NCI-H524 treated with DMSO at 0.1 percent for 48 hours (cell line): ENCODE measurements at regions not wholly inside any gene's neighbourhood (a gene's known extent, or its start where the extent isn't known, plus 50 kb on each side); places are given as distances from the start of the nearest gene placed in this dataset.

Source experiments
- DNase-seq: peaks from one replicate; lab custom pipeline; 2025; lab: John Stamatoyannopoulos, UW

DNA sequence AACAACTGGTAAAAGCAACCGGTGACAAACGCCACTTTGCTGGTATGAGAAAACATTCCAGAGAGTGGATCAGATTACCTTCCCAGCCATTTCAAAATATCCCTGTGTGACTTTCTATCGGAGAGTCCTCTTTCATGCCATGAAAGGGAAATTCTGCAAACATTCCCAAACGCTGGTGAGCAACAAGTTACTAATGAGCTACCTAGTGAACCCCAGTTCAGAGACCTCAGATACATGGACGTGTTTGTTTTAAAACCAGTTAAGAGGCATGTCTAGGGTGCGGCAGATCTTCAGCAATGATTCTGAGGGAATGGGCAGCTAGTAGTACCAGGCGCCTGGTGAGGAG, 418.2 kb upstream of the NR2F2 start:
- no peak for DNase-seq

- DNase-seq = no peak
These were observed 417.8 kb upstream of the NR2F2 start for GRCh38 chr15:95912728-95913127.

GRCh38 chr15:95916568-95916967, 413.9 kb upstream of the NR2F2 start:
- DNase-seq = no peak

GRCh38 chr15:95918525-95918924, 412.0 kb upstream of the NR2F2 start:
- no peak for DNase-seq

DNA sequence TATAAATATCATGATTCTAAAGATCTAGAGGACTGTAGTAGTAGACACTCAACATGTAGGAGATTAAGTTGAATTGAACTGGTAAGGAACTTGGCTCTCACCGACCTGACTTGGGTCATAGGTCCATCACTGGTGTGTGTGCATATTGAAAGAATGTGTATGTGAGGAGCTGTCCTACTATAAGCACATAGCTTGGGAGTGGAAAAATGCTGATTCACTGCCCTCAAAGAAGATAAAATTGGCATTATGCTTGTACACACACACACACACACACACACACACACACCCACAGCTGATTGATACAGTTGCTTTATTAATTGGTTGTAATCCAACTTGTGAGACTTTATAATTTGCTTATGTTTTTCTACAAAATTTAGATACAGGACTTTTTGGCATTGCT, 411.0 kb upstream of the NR2F2 start:
- no peak for DNase-seq

- DNase-seq = no peak
These were observed 409.1 kb upstream of the NR2F2 start for GRCh38 chr15:95921404-95921803.

DNA sequence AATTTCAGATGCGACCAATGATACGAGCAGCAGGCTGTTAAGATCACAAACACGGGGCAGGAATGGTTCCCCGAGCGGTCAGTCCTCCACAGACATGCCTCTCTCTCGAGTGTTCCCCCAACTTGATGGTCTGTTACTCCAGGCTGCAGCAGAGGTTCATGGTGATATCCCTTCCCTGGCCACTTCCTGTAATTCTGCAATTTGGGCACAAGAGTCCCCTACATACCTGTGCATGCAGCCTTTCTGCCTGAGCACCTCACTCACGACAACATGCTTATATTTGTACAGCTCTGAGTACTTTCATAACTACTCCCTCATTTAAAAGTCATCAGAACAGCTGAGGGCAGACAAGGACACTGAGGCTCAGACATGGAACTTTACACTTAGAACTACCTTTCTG, 408.1 kb upstream of the NR2F2 start:
- DNase-seq = no peak

DNA sequence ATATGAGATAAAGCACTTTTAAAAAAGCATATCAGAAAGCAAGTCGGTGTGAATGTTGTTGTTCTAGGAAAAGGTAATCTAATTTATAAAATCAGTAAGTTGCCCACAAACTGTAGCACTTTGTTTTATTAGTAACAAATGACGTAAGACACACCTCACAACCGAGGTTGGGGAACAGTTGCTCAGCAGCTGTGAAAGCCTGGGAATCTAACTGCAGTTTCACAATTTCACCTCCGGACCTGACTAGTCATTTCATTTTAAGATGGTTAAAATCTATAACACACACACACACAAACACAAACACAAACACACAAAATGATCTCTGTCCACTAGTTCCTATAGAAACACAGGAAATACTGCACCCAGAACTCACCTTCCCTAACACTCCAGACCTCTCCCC, 406.7 kb upstream of the NR2F2 start:
- DNase-seq = no peak

GRCh38 chr15:95928822-95929221, 401.7 kb upstream of the NR2F2 start:
- no peak for DNase-seq

- DNase-seq = no peak
These were observed 401.2 kb upstream of the NR2F2 start for GRCh38 chr15:95929232-95929846.

DNA sequence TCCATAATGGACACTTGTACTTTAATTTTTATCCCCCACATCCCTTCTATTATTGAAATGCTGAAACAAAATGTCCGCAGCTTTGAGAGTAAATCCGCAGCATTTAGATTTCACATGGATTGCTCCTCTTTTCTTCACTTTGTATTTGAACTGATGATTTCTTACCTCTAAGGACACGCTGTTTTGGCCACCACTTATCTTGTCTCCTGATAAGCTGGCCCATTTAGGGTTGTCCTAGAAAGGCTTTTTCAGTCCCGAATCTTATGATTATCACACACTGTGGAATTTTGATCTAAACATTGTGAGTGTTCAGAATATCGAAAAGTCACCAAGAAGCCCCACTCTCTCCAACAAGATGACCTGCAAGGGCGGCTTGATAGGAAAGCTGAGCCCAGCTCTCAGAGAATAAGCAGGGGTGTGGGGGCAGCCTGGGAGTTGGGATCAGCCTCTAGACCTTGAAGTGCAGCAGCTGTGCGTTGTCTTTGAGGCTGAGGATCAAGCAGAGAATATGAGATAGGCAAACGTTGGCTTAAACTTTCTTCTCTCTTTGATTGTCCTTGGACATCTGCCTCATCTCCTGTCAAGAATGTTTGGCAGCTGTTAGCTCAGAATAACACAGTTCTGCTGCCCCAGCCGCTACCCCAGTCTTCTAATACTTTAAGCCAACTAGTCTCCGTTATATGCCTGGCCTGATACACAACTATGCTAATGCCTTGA, 399.7 kb upstream of the NR2F2 start:
- peak; percentile 93 for DNase-seq

DNA sequence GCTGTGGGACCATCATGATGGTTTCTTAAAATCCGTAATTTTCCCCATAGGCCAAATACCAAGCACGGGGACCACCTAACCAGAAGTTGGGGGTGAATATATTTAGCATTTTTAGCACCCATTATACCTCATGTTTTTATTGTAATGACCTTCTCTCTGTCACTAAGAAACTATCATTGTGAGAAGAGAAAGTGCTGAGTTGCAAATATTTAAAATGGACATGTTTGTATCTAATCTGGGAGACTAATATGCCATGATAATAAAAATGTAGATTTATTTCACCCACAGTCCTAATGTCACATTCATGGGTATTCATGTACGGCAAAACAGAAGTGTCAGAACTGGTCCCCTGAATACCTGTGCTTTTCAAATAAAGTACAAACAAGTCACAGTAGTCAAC, 398.9 kb upstream of the NR2F2 start:
- DNase-seq = no peak

DNA sequence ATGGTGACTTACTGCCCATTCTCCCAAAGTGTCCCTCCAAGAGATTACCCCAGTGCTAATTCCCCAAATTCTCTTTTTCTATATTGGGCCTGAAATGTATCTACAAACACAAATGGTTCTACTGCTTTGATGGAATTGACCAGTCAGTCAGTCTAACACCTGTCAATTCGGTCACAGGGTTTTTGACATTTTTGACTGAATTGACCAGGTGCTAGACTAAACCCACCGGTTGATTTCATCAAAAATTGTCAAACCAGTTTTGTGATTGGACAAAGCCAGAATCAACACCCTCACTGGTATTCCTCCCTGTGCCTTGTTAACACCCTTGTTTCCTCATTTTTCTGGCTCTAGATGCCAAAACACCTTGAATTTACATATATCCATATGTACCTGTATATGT, 398.4 kb upstream of the NR2F2 start:
- no peak for DNase-seq

DNA sequence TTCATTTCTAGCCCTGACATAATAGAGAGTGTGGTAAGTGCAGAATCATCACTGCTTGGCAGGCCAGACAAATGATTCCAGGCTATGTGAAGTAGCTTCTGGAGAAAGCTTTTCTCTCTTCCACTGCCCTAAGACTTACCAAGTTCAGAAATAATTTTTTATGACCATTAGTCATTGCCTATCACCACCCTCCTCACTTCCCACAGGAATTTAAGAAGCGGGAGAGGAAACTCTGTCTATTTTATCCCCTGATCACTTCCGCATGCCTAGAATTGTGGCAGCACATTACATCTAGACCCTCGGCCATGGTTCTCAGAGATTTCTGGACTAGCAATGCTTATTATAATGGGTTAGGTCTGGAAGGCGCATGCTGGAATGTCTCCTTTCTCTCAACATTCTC, 397.8 kb upstream of the NR2F2 start:
- DNase-seq = no peak

DNA sequence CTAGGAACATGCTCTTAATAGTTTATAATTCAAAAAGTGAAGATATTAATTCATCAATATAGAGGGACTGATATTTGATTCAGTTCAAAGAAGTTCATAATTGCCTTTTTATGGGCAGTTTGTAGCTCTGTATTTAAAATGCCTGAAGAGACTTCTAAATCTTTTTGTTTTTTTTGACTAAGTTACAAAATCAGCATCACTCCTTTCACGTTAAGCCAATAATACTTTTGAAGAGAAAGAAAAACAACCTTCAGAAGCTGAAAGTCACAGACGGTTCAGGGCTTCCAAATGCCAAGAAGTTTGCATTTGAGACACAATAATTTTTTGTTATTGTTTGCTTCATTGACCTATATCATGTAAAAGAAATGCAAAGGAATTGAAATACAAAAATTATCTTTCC, 394.6 kb upstream of the NR2F2 start:
- DNase-seq = no peak

DNA sequence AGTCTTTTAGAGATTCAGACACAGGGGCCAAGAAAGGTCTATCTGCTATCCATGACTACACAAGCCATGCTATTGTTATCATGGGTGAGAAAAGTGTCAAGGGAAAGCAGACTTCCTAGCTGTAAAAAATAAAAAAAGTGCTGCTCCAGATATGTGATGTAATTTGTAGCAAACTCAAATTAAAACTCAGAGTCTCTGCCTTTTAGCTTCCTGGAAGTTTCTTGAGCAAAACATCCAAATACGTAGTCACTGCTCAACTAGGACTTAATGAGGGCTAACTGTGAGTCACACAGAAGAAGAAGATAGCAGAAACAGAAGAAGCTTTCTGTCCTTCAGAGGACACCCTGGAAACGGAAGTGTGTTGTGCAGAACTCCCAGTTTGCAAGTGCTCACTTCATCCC, 393.4 kb upstream of the NR2F2 start:
- DNase-seq = no peak

- DNase-seq = no peak
These were observed 390.0 kb upstream of the NR2F2 start for GRCh38 chr15:95940431-95940985.

DNA sequence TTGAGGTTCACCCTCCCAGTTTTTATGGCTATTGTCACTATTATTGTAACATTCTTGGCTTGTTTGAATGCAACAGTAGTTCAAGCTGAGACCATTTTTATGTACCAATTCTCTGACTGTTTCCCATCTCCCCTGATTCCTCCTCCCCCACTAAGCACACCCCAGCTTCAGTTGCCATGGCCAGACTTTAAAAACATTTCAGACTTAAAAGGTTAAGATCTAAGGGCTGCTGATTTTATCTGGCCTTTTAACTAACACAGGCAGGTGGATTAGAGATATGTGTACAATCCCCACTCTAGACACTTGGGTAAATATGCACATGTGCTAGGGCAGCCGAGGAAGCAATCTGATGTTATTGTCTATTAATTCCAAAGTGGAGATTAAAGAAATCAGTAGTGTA, 386.3 kb upstream of the NR2F2 start:
- DNase-seq = no peak

DNA sequence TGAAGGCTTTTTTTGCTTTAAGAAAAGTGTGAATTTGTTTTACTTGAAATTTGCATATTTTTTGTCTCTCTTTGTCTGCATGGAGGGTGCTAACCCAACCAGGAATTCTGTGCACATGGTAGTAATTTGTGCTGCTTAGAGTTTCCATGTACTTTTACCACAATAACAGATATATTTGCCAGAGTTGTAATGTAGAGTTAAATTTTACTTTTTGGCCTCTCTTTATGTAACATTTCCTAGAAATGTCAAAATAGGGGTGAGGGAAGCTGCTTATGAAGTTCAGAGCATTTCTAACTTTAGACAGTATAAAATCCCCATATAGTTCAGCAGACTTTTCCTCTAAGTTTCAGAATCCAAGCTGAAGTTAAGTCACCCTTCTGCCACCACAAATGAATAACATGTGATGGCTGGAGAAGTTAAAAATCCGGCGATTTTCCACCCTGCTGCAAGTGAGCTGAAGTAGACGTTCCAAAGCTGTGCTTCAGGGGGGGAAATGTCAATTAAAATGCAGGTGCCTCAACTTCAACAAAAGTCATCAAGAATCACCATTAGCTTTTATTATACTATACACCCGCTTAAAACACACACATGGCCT, 385.7 kb upstream of the NR2F2 start:
- no peak for DNase-seq

GRCh38 chr15:95946241-95946640, 384.3 kb upstream of the NR2F2 start:
- DNase-seq = no peak

GRCh38 chr15:95946926-95947325, 383.6 kb upstream of the NR2F2 start:
- no peak for DNase-seq

DNA sequence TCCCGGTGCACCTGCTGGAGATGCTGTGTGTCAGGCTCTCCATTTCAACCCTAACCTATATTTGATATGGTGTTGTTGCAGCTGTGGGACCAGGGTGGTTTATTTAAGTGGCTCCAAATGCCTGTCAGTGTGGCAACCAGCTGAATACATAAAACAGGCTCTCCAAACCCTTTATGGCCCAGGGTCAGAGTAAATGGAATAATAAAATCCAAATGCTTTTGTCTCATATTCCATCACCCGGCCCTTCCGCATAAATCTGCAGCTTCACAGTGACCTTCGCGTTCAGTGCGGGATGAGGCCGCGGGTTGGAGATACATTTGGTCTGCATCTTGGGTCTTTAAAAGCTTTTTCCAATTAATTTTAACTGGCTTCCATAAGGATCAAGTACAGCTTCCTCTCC, 382.1 kb upstream of the NR2F2 start:
- no peak for DNase-seq

- DNase-seq = no peak
These were observed 377.5 kb upstream of the NR2F2 start for GRCh38 chr15:95953032-95953431.

GRCh38 chr15:95957861-95958260, 372.6 kb upstream of the NR2F2 start:
- DNase-seq = peak; percentile 90
